ENCODE measurements at regions not wholly inside any gene's neighbourhood (a gene's known extent, or its start where the extent isn't known, plus 50 kb on each side); places are given as distances from the start of the nearest gene placed in this dataset.

DNA sequence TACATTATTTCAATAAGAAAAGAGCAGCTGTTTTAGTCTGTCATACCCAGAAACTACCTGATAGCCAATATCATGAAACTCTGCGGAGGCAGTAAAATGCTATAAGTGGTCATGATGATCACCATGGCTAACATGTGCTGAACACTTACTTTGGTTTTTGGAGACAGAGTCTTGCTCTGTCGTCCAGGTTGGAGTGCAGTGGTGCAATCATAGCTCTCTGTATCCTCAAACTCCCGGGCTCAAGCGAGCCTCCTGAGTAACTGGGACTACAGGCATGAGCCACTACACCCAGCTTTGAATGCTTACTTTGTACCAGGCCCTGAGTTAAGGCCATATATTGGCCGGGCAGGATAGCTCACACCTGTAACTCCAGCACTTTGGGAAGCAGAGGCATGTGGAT is 101.2 kb upstream of the DHX40 start:
- Histone ChIP-seq H3K36me3 (no peaks in the 10 kb centered on the region), H3K27me3 (no peaks in the 10 kb centered on the region), H3K4me3 (no peak overlapping the region), H3K9me3 (no peaks in the 10 kb centered on the region), H3K4me1 (no peaks in the 10 kb centered on the region), H3K27ac (no peak overlapping the region)
- DNase-seq, result no peak
- TF ChIP-seq, protein P1, sequence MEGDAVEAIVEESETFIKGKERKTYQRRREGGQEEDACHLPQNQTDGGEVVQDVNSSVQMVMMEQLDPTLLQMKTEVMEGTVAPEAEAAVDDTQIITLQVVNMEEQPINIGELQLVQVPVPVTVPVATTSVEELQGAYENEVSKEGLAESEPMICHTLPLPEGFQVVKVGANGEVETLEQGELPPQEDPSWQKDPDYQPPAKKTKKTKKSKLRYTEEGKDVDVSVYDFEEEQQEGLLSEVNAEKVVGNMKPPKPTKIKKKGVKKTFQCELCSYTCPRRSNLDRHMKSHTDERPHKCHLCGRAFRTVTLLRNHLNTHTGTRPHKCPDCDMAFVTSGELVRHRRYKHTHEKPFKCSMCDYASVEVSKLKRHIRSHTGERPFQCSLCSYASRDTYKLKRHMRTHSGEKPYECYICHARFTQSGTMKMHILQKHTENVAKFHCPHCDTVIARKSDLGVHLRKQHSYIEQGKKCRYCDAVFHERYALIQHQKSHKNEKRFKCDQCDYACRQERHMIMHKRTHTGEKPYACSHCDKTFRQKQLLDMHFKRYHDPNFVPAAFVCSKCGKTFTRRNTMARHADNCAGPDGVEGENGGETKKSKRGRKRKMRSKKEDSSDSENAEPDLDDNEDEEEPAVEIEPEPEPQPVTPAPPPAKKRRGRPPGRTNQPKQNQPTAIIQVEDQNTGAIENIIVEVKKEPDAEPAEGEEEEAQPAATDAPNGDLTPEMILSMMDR (IDR thresholded peaks at IDR 0.05), result no peak
- TF ChIP-seq POLR2A (IDR thresholded peaks at IDR 0.05), result no peak
- intact Hi-C loops (cut with DNase I; ENCODE audit: low total_unique reads), result no loop called here

- H3K36me3 ChIP-seq, result no peaks in the 10 kb centered on the region
- no peak for DNase-seq
- no peaks in the 10 kb centered on the region for H3K4me1 ChIP-seq
- intact Hi-C loops (cut with DNase I; ENCODE audit: low total_unique reads), result no loop called here
- no peak overlapping the region for H3K27ac ChIP-seq
- no peak overlapping the region for H3K4me3 ChIP-seq
- TF ChIP-seq POLR2A (IDR thresholded peaks at IDR 0.05), result no peak
- TF ChIP-seq, protein P1 (IDR thresholded peaks at IDR 0.05), result no peak
- no peaks in the 10 kb centered on the region for H3K9me3 ChIP-seq
- H3K27me3 ChIP-seq, result no peaks in the 10 kb centered on the region
Observed at GRCh38 chr17:59465949-59466307, 99.5 kb upstream of the DHX40 start.

- Histone ChIP-seq H3K9me3 (no peaks in the 10 kb centered on the region), H3K27ac (no peak overlapping the region), H3K4me1 (no peaks in the 10 kb centered on the region), H3K4me3 (no peak overlapping the region), H3K36me3 (no peaks in the 10 kb centered on the region), H3K27me3 (no peaks in the 10 kb centered on the region)
- no peak for DNase-seq
- intact Hi-C loops (cut with DNase I; ENCODE audit: low total_unique reads), result no loop called here
- TF ChIP-seq, protein P1 (IDR thresholded peaks at IDR 0.05), result no peak
- no peak for TF ChIP-seq POLR2A (IDR thresholded peaks at IDR 0.05)
Observed at GRCh38 chr17:59466946-59467801, 98.2 kb upstream of the DHX40 start.

DNA sequence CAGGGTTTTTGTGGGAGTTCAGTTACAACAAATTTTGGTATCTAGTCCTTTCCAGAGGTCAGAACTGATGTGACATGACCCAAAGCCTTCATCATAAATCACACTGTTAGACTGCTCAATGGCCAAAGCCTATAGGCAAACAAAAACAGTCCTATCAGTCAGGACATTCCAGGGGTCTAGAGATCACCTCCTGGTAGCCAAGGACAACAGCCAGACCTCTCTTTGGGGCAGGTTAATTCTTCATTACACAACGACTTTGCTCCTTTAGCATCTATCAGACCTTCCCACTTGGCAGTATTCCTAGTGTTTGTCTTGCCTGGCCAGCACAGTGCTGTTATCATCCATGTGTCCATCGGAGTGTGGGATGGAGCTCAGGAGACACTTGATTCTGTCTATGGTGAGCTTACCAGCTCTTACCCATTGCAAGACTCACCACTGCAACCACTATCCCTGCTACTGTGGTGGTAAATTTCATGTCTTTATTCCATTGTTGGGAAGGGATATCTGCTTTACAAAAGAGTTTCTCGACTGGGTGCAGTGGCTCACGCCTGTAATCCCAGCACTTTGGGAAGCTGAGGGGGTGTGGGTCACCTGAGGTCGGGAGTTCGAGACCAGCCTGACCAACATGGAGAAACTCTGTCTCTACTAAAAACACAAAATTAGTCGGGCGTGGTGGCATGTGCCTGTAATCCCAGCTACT is 95.5 kb upstream of the DHX40 start:
- TF ChIP-seq, protein P1 (IDR thresholded peaks at IDR 0.05), result no peak
- TF ChIP-seq POLR2A (IDR thresholded peaks at IDR 0.05), result no peak
- Histone ChIP-seq H3K4me1 (no peaks in the 10 kb centered on the region), H3K4me3 (no peak overlapping the region), H3K36me3 (no peaks in the 10 kb centered on the region), H3K27ac (no peak overlapping the region), H3K27me3 (no peaks in the 10 kb centered on the region), H3K9me3 (no peaks in the 10 kb centered on the region)
- DNase-seq, result no peak
- intact Hi-C loops (cut with DNase I; ENCODE audit: low total_unique reads), result no loop called here

DNA sequence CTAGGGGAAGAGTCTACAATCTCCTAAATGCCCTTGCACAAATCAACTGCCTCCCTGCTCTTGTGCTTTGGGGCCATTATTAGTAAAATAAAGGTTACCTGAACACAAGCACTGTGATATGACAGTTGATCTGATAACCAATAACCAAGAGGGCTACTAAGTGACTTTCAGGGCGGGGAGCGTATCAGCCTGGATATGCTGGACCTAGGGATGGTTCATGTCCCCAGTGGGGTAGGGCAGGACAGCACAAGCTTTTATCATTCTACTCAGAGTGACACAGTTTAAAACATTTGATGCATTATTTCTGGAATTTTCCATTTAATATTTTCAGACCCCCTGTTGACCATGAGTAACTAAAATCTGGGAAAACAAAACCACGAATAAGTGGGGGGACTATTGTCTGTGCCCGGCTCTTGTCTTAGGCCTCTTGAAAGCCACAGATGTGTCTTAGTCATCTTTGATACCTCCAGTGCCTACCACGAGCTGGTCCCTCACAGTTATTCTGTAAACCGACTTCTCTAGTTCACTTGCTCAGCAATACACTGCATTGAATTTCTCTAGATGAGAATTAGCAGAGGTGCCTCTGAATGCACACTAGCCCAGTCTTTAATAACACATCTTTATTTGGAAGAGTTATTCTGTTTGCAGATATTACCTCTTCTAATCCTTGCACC is 94.6 kb upstream of the DHX40 start:
- no peak for TF ChIP-seq POLR2A (IDR thresholded peaks at IDR 0.05)
- TF ChIP-seq, protein P1 (IDR thresholded peaks at IDR 0.05), result no peak
- Histone ChIP-seq H3K27me3 (no peaks in the 10 kb centered on the region), H3K4me1 (no peaks in the 10 kb centered on the region), H3K4me3 (no peak overlapping the region), H3K27ac (no peak overlapping the region), H3K36me3 (no peaks in the 10 kb centered on the region), H3K9me3 (no peaks in the 10 kb centered on the region)
- no peak for DNase-seq
- intact Hi-C loops (cut with DNase I; ENCODE audit: low total_unique reads), result no loop called here

Data from uterus (tissue), 3 donors.